Lower lobe of right lung (tissue), 2 donors: ENCODE measurements at regions not wholly inside any gene's neighbourhood (a gene's known extent, or its start where the extent isn't known, plus 50 kb on each side); places are given as distances from the start of the nearest gene placed in this dataset.

Experiments
- ATAC-seq, 2 donors: fragments of 200-7000 bp; cut with Tn5 transposase; one replicate each; pipeline ENCODE4 v1.9.1; 2020 to 2022; ENCODE audit warnings: mild to moderate bottlenecking in 2 of 2, moderate library complexity in 2 of 2
- DNase-seq: peaks from one replicate; pipeline ENCODE4 v3.0.0-alpha.2; 2020
- H3K27ac ChIP-seq: fragments of 200-600 bp; one replicate; pipeline ENCODE4 v1.8.0; 2022
- H3K27me3 ChIP-seq: fragments of 200-600 bp; one replicate; pipeline ENCODE4 v1.8.0; 2022; ENCODE audit warnings: low read depth
- H3K36me3 ChIP-seq: fragments of 200-600 bp; one replicate; pipeline ENCODE4 v1.8.0; 2022; ENCODE audit warnings: mild to moderate bottlenecking
- H3K4me1 ChIP-seq: fragments of 200-600 bp; one replicate; pipeline ENCODE4 v1.8.0; 2022
- H3K4me3 ChIP-seq: fragments of 200-600 bp; one replicate; pipeline ENCODE4 v1.8.0; 2022; ENCODE audit warnings: mild to moderate bottlenecking
- H3K9me3 ChIP-seq: fragments of 200-600 bp; one replicate; pipeline ENCODE4 v1.8.0; 2022
- intact Hi-C: fragments of 100-400 bp; cut with DNase I; formaldehyde crosslinking; loops from one replicate; pipeline ENCODE4 v1.11.0; 2022
- TF ChIP-seq, protein P1 (sequence below): fragments of 200-600 bp; IDR thresholded peaks from one replicate; pipeline ENCODE4 v1.8.0; 2022; ENCODE audit warnings: antibody characterized with exemption, mild to moderate bottlenecking
- donor health status: DM: no; HTN: yes; CAD: no; lungs with severe emphysema.

DNA sequence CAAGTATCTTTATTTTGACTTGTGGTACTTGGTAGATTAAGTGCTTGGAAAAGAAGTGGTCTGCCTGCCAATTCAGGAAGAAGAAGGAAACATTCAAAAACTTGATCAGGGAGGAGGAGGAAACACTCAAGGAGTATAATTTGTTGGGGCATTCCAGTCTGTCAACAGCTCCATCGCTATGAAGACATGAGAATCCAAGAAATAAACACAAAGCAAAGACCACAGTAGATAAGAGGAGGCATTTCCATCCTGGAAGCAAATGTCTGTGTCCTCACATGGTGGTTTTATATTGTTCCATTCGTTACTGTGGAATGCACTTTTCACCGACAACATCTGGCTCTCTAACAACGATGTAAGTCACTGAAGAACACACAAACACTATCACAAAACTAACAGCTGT lies 176.1 kb upstream of the FRMD4B start:
- Histone ChIP-seq H3K27ac (no peak overlapping the region), H3K9me3 (no peaks in the 10 kb centered on the region), H3K27me3 (no peaks in the 10 kb centered on the region), H3K4me3 (no peak overlapping the region), H3K36me3 (no peaks in the 10 kb centered on the region), H3K4me1 (peaks cover 37% of the 10 kb centered on the region)
- DNase-seq (no peak), ATAC-seq (peak; percentile 37 to 55)
- TF ChIP-seq, protein P1, sequence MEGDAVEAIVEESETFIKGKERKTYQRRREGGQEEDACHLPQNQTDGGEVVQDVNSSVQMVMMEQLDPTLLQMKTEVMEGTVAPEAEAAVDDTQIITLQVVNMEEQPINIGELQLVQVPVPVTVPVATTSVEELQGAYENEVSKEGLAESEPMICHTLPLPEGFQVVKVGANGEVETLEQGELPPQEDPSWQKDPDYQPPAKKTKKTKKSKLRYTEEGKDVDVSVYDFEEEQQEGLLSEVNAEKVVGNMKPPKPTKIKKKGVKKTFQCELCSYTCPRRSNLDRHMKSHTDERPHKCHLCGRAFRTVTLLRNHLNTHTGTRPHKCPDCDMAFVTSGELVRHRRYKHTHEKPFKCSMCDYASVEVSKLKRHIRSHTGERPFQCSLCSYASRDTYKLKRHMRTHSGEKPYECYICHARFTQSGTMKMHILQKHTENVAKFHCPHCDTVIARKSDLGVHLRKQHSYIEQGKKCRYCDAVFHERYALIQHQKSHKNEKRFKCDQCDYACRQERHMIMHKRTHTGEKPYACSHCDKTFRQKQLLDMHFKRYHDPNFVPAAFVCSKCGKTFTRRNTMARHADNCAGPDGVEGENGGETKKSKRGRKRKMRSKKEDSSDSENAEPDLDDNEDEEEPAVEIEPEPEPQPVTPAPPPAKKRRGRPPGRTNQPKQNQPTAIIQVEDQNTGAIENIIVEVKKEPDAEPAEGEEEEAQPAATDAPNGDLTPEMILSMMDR, result no peak
- intact Hi-C loops, result no loop called here

DNA sequence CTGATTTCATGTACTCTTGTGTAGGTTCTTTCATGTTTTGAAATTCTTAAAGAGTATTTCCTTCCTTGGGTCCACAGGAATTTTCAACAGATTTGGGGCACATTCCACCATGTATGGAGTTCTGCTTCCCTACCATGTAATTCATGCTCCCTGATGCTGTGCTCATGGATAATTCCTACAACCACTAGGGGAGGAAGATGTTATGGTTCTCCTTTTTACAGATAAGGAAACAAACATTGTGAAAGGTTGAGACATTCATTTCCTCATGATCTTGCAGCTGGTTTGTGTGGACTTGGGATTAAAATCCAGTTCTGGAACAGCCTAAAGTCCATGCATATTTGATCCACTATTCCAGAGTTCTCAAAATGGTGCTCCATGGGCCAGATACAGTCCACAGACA lies 174.9 kb upstream of the FRMD4B start:
- ATAC-seq (peak; percentile 49), DNase-seq (no peak)
- no peak overlapping the region for H3K27ac ChIP-seq
- H3K9me3 ChIP-seq, result no peaks in the 10 kb centered on the region
- no peaks in the 10 kb centered on the region for H3K36me3 ChIP-seq
- no peaks in the 10 kb centered on the region for H3K27me3 ChIP-seq
- H3K4me1 ChIP-seq, result peaks cover 37% of the 10 kb centered on the region
- intact Hi-C loops, result no loop called here
- H3K4me3 ChIP-seq, result no peak overlapping the region
- TF ChIP-seq, protein P1, result peak; percentile 22

DNA sequence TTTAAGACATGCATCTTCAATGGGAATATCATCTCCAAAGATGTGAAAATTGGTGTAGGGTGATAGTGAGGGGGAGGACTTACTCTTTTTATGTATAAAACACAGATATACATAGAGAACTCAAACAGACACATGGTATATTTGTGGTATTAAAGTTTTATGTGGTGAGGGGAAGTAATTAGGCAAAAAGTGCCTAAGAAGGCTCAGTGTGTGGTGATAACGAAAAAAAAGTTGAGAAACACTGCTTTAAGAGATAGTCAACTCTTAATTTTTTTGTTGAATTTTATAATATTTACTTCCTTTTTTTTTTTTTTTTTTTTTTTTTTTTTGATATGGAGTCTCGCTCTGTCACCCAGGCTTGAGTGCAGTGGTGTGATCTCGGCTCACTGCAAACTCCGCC lies 174.2 kb upstream of the FRMD4B start:
- H3K9me3 ChIP-seq, result no peaks in the 10 kb centered on the region
- TF ChIP-seq, protein P1, result no peak
- H3K36me3 ChIP-seq, result no peaks in the 10 kb centered on the region
- no peak overlapping the region for H3K27ac ChIP-seq
- no peaks in the 10 kb centered on the region for H3K27me3 ChIP-seq
- ATAC-seq, result no peak
- H3K4me3 ChIP-seq, result no peak overlapping the region
- DNase-seq, result no peak
- intact Hi-C loops, result no loop called here
- peaks cover 37% of the 10 kb centered on the region for H3K4me1 ChIP-seq

DNA sequence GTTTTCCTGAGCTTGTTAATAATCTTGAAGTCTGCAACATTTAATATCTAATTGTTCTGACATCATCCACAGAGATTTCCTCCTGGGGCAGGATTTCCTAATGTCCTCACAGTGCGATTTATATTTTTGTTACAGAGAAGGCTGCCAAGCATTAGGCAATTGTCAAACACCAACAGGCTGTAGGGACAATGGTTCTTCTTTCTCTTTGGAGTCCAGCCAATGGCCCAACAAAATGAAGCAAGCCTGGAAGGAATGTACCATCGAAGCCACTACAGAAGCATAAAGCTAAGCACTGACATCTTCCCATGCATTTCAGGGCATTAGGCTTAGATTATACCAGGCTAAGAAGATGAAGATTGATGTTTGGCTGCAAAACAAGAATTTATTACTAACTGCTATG lies 173.0 kb upstream of the FRMD4B start:
- intact Hi-C loops, result no loop called here
- peak; percentile 79 to 80 for ATAC-seq
- no peak for DNase-seq
- Histone ChIP-seq H3K27me3 (no peaks in the 10 kb centered on the region), H3K9me3 (no peaks in the 10 kb centered on the region), H3K4me1 (peaks cover 37% of the 10 kb centered on the region), H3K27ac (no peak overlapping the region), H3K36me3 (no peaks in the 10 kb centered on the region), H3K4me3 (no peak overlapping the region)
- TF ChIP-seq, protein P1, result no peak

DNA sequence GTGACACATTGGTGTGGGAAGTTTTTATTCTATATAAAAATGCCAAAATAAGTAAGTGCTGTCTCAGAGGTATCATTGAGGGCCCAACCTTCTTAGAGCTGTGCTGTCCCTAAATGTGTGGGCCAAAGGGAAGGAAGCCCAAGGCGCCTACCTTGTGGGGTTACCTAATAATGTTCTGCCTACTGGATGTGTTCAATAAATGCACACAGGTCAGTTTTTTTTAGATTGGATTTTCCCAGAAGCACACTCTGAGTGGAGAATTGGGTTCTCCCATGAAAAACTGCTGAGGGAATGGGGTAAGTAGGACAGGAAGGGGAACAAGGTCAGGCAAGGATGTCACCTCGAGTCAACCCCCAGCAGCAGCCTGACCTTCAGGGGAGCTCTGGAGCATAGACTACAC lies 168.7 kb upstream of the FRMD4B start:
- no peaks in the 10 kb centered on the region for H3K36me3 ChIP-seq
- no peak overlapping the region for H3K4me3 ChIP-seq
- intact Hi-C loops, result no loop called here
- H3K27me3 ChIP-seq, result no peaks in the 10 kb centered on the region
- H3K9me3 ChIP-seq, result no peaks in the 10 kb centered on the region
- H3K4me1 ChIP-seq, result peaks cover 14% of the 10 kb centered on the region
- TF ChIP-seq, protein P1, result no peak
- ATAC-seq (no peak), DNase-seq (no peak)
- no peak overlapping the region for H3K27ac ChIP-seq

DNA sequence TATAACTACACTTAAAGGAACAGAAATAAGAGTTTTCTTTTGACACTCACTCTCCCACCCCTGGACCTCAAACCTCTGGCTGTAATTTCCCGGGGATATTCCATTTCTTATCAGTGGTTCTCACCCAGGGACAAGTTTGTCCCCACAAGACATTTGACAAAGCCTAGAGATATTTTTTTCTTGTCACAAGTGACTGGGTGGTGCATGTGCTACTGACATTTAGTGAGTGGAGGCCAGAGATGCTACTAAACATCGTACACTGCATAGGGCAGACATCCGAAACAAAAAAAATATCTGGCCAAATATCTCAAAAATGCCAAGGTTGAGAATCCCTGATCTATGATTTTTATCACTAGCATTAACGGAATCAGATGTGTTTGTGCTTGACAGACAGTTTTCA lies 168.0 kb upstream of the FRMD4B start:
- no peaks in the 10 kb centered on the region for H3K27me3 ChIP-seq
- TF ChIP-seq, protein P1, result no peak
- no peak overlapping the region for H3K27ac ChIP-seq
- intact Hi-C loops, result no loop called here
- no peaks in the 10 kb centered on the region for H3K36me3 ChIP-seq
- H3K9me3 ChIP-seq, result no peaks in the 10 kb centered on the region
- H3K4me3 ChIP-seq, result no peak overlapping the region
- ATAC-seq, result no peak
- no peak for DNase-seq
- peaks cover 7% of the 10 kb centered on the region for H3K4me1 ChIP-seq
